H9 (cell line): ENCODE measurements at regions not wholly inside any gene's neighbourhood (a gene's known extent, or its start where the extent isn't known, plus 50 kb on each side); places are given as distances from the start of the nearest gene placed in this dataset.

Experiments
- DNase-seq: peaks from one replicate; pipeline ENCODE4 v3.0.0-alpha.2; 2017
- H2AFZ ChIP-seq: one replicate; pipeline ENCODE4 v1.6.1; 2013; ENCODE audit warnings: mild to moderate bottlenecking, low read length, control low read depth, moderate library complexity
- H2AK5ac ChIP-seq: 2 replicates; pipeline ENCODE4 v1.6.1; 2013; ENCODE audit warnings: low read length, control low read depth, mixed read lengths; ENCODE audit not compliant: insufficient read length
- H2BK120ac ChIP-seq: one replicate; pipeline ENCODE4 v1.6.1; 2013; ENCODE audit warnings: low read depth, mild to moderate bottlenecking, low read length, control low read depth, inconsistent platforms; ENCODE audit not compliant: poor library complexity, severe bottlenecking
- H2BK12ac ChIP-seq: 2 replicates; pipeline ENCODE4 v1.6.1; 2013; ENCODE audit warnings: low read length, control low read depth, mixed read lengths, low read depth; ENCODE audit not compliant: insufficient read length
- H2BK15ac ChIP-seq: 2 replicates; pipeline ENCODE4 v1.6.1; 2013; ENCODE audit warnings: low read depth, low read length, control low read depth
- H2BK20ac ChIP-seq: one replicate; pipeline ENCODE4 v1.6.1; 2013; ENCODE audit warnings: low read depth, mild to moderate bottlenecking, low read length, control low read depth, inconsistent platforms; ENCODE audit not compliant: poor library complexity, severe bottlenecking
- H2BK5ac ChIP-seq: 2 replicates; pipeline ENCODE4 v1.6.1; 2013; ENCODE audit warnings: low read length, control low read depth, mixed read lengths; ENCODE audit not compliant: insufficient read length
- H3K14ac ChIP-seq: 2 replicates; pipeline ENCODE4 v1.6.1; 2013; ENCODE audit warnings: low read length, control low read depth; ENCODE audit not compliant: insufficient read depth
- H3K18ac ChIP-seq: 2 replicates; pipeline ENCODE4 v1.6.1; 2013; ENCODE audit warnings: low read depth, mild to moderate bottlenecking, mixed read lengths, low read length, control low read depth; ENCODE audit not compliant: insufficient read length
- H3K23ac ChIP-seq: 2 replicates; pipeline ENCODE4 v1.6.1; 2013; ENCODE audit warnings: low read length, control low read depth, mixed read lengths, low read depth; ENCODE audit not compliant: insufficient read length
- H3K23me2 ChIP-seq: 2 replicates; pipeline ENCODE4 v1.6.1; 2013; ENCODE audit warnings: low read depth, mild to moderate bottlenecking, mixed read lengths, low read length, control low read depth; ENCODE audit not compliant: insufficient read length, poor library complexity, severe bottlenecking
- H3K27ac ChIP-seq: 2 replicates; pipeline ENCODE4 v1.5.1; 2013; ENCODE audit warnings: low read length, control low read depth, mixed read lengths, low read depth; ENCODE audit not compliant: insufficient read length
- H3K27me3 ChIP-seq: 2 replicates; pipeline ENCODE4 v1.6.1; 2013; ENCODE audit warnings: low read length, control low read depth, inconsistent platforms; ENCODE audit not compliant: insufficient read depth
- H3K4ac ChIP-seq: 2 replicates; pipeline ENCODE4 v1.6.1; 2013; ENCODE audit warnings: low read depth, mild to moderate bottlenecking, control low read depth, inconsistent platforms, low read length, moderate library complexity
- H3K4me1 ChIP-seq: 2 replicates; pipeline ENCODE4 v1.6.1; 2013; ENCODE audit warnings: low read length, control low read depth, inconsistent platforms; ENCODE audit not compliant: insufficient read depth
- H3K4me2 ChIP-seq: 2 replicates; pipeline ENCODE4 v1.6.1; 2013; ENCODE audit warnings: low read length, control low read depth, mixed read lengths; ENCODE audit not compliant: insufficient read length, insufficient read depth
- H3K56ac ChIP-seq: 2 replicates; pipeline ENCODE4 v1.6.1; 2013; ENCODE audit warnings: low read depth, mild to moderate bottlenecking, mixed read lengths, low read length, control low read depth; ENCODE audit not compliant: insufficient read length
- H3K79me1 ChIP-seq: 2 replicates; pipeline ENCODE4 v1.6.1; 2013; ENCODE audit warnings: low read depth, mild to moderate bottlenecking, moderate library complexity, low read length, control low read depth, inconsistent platforms; ENCODE audit not compliant: insufficient read depth, poor library complexity, severe bottlenecking
- H3K79me2 ChIP-seq: 2 replicates; pipeline ENCODE4 v1.6.1; 2013; ENCODE audit warnings: low read length, control low read depth, inconsistent platforms; ENCODE audit not compliant: insufficient read depth
- H3K9ac ChIP-seq: 2 replicates; pipeline ENCODE4 v1.6.1; 2013; ENCODE audit warnings: low read length, control low read depth, mixed read lengths; ENCODE audit not compliant: insufficient read length; ENCODE audit errors: extremely low read depth
- H3K9me3 ChIP-seq: one replicate; pipeline ENCODE4 v1.6.1; 2013; ENCODE audit warnings: low read depth, low read length, inconsistent platforms; ENCODE audit not compliant: control insufficient read depth
- H3T11ph ChIP-seq: one replicate; pipeline ENCODE4 v1.6.1; 2013; ENCODE audit warnings: mild to moderate bottlenecking, low read length, control low read depth, inconsistent platforms
- H4K20me1 ChIP-seq: one replicate; pipeline ENCODE4 v1.6.1; 2013; ENCODE audit not compliant: control insufficient read depth, insufficient read length, insufficient read depth
- H4K5ac ChIP-seq: 2 replicates; pipeline ENCODE4 v1.6.1; 2013; ENCODE audit warnings: low read depth, mild to moderate bottlenecking, mixed read lengths, low read length, control low read depth; ENCODE audit not compliant: insufficient read length
- H4K8ac ChIP-seq: replicated peaks from 2 replicates; pipeline ENCODE4 v1.6.1; 2013; ENCODE audit warnings: low read length, control low read depth, mixed read lengths, low read depth; ENCODE audit not compliant: insufficient read length
- H4K91ac ChIP-seq: 2 replicates; pipeline ENCODE4 v1.6.1; 2013; ENCODE audit warnings: low read depth, mild to moderate bottlenecking, moderate library complexity, mixed read lengths, low read length, control low read depth; ENCODE audit not compliant: insufficient read length
- H3K27ac Mint-ChIP-seq, 3 experiments: 2 replicates in 2 of 3; 3 replicates in 1 of 3; pipeline ENCODE4 v1.8.0; 2020 to 2021; ENCODE audit warnings: mixed read lengths in 3 of 3, mild to moderate bottlenecking in 1 of 3, moderate library complexity in 1 of 3
- H3K27me3 Mint-ChIP-seq: 2 replicates; pipeline ENCODE4 v1.8.0; 2021; ENCODE audit warnings: low read depth, mild to moderate bottlenecking, moderate library complexity, mixed read lengths
- H3K36me3 Mint-ChIP-seq, 3 experiments: 2 replicates in 2 of 3; 3 replicates in 1 of 3; pipeline ENCODE4 v1.8.0; 2020 to 2021; ENCODE audit warnings: low read depth in 3 of 3, mixed read lengths in 3 of 3; ENCODE audit not compliant: insufficient read depth in 1 of 3
- H3K4me1 Mint-ChIP-seq, 2 experiments: 2 replicates each; pipeline ENCODE4 v1.8.0; 2020; ENCODE audit warnings: mixed read lengths in 2 of 2
- H3K4me3 Mint-ChIP-seq, 2 experiments: 2 replicates in 1 of 2; 3 replicates in 1 of 2; pipeline ENCODE4 v1.8.0; 2020 to 2021; ENCODE audit warnings: mild to moderate bottlenecking in 2 of 2, mixed read lengths in 2 of 2, moderate library complexity in 1 of 2
- H3K9me3 Mint-ChIP-seq, 2 experiments: 2 replicates in 1 of 2; 3 replicates in 1 of 2; pipeline ENCODE4 v1.8.0; 2020; ENCODE audit warnings: mild to moderate bottlenecking in 2 of 2, mixed read lengths in 2 of 2, moderate library complexity in 1 of 2
- CTCF ChIP-seq: fragments of 200-600 bp; sonication (generic); conservative IDR thresholded peaks from 3 replicates; pipeline ENCODE4 v1.8.0; 2021; ENCODE audit warnings: antibody characterized with exemption, mild to moderate bottlenecking
- WGBS: extraction: QIAGEN DNeasy Blood & Tissue Kit; methylation state at CpG from one replicate; pipeline ENCODE4 v1.1.7; 2013; ENCODE audit warnings: missing lambda C conversion rate, low lambda C conversion rate, mixed read lengths; ENCODE audit not compliant: insufficient read length; ENCODE audit errors: extremely low coverage; 5-methylcytosine and 5-hydroxymethylcytosine counted together

GRCh38 chr1:208557723-208558094 lies 313.5 kb upstream of the PLXNA2 start:
- H3K23me2 ChIP-seq: no peaks in the 10 kb centered on the region
- no peaks in the 10 kb centered on the region for H4K20me1 ChIP-seq
- no peak overlapping the region for H2BK5ac ChIP-seq
- no peaks in the 10 kb centered on the region; the same call in 1 of the 2 replicates for H3K4me1 ChIP-seq
- no peak for DNase-seq
- H2BK12ac ChIP-seq: no peak overlapping the region
- Mint-ChIP-seq H3K27me3 (peaks cover 1% of the 10 kb centered on the region; the same call in 1 of the 2 replicates), H3K36me3 (no peaks in the 10 kb centered on the region), H3K4me3 (no peak overlapping the region), H3K27ac (no peak overlapping the region), H3K9me3 (peaks cover 0 to 5% of the 10 kb centered on the region in 2 experiments; a peak in 1 of 5 replicates), H3K4me1 (peaks cover 0 to 5% of the 10 kb centered on the region in 2 experiments; a peak in 1 of 4 replicates)
- H3K27me3 ChIP-seq: no peaks in the 10 kb centered on the region
- no peak overlapping the region for H3K9ac ChIP-seq
- H4K5ac ChIP-seq: no peak overlapping the region
- H2BK15ac ChIP-seq: no peak overlapping the region
- H4K91ac ChIP-seq: no peak overlapping the region
- H3K14ac ChIP-seq: no peak overlapping the region
- H3T11ph ChIP-seq: no peak overlapping the region
- H2BK20ac ChIP-seq: no peak overlapping the region
- no peak overlapping the region for H3K4me2 ChIP-seq
- no peak overlapping the region for H3K4ac ChIP-seq
- no peak for TF ChIP-seq CTCF
- H2AFZ ChIP-seq: no peak overlapping the region
- H3K23ac ChIP-seq: no peak overlapping the region
- H4K8ac ChIP-seq: no peak overlapping the region
- no peak overlapping the region for H3K56ac ChIP-seq
- no CpG with 5 or more reads among the region's 3 CpGs for WGBS
- H3K79me1 ChIP-seq: no peaks in the 10 kb centered on the region
- H2AK5ac ChIP-seq: no peak overlapping the region
- no peaks in the 10 kb centered on the region for H3K79me2 ChIP-seq
- no peaks in the 10 kb centered on the region for H3K9me3 ChIP-seq
- no peak overlapping the region for H2BK120ac ChIP-seq
- H3K18ac ChIP-seq: no peak overlapping the region
- no peak overlapping the region for H3K27ac ChIP-seq
